Ishikawa (cell line): ENCODE measurements at regions not wholly inside any gene's neighbourhood (a gene's known extent, or its start where the extent isn't known, plus 50 kb on each side); places are given as distances from the start of the nearest gene placed in this dataset.

Experiments
- CEBPB ChIP-seq: IDR thresholded peaks from 2 replicates; pipeline ENCODE4 v1.6.1; 2012
- EGR1 ChIP-seq: IDR thresholded peaks from 2 replicates; pipeline ENCODE4 v1.6.1; 2012
- FOXM1 ChIP-seq: IDR thresholded peaks from 2 replicates; pipeline ENCODE4 v1.6.1; 2012; ENCODE audit warnings: low read depth, borderline replicate concordance
- RAD21 ChIP-seq: IDR thresholded peaks from 2 replicates; pipeline ENCODE4 v1.6.1; 2012; ENCODE audit warnings: low read depth
- TAF1 ChIP-seq: IDR thresholded peaks from 2 replicates; pipeline ENCODE4 v1.6.1; 2012; ENCODE audit warnings: low read depth, mild to moderate bottlenecking
- TEAD4 ChIP-seq: IDR thresholded peaks from 2 replicates; pipeline ENCODE4 v1.6.1; 2012
- TF ChIP-seq, protein P1 (sequence below): IDR thresholded peaks from 2 replicates; pipeline ENCODE4 v1.6.1; 2012
- TF ChIP-seq, protein P2 (sequence below): IDR thresholded peaks from 2 replicates; pipeline ENCODE4 v1.6.1; 2012; ENCODE audit warnings: low read depth, mild to moderate bottlenecking

DNA sequence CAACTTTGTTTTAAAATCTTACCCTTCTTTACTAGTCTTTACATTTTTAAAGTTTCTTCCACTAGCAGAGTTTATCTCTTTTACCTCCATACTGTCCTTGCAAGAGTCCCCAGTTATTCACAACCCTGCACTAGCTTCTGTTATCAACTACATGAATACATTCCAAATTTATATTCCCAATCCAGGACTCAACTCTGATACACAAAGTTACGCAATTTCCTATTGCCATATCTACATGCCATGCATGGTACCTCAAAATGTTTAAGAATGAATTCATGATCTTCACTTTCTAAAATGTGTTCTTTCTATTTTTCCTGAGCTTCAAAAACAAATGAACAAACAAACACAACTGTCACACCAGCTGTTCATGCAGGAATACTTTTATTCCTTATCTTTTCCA, 668.7 kb downstream of the CDH18 start:
- TF ChIP-seq, protein P1, sequence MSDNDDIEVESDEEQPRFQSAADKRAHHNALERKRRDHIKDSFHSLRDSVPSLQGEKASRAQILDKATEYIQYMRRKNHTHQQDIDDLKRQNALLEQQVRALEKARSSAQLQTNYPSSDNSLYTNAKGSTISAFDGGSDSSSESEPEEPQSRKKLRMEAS = no peak
- no peak for TF ChIP-seq RAD21
- no peak for TF ChIP-seq TAF1
- TF ChIP-seq, protein P2, sequence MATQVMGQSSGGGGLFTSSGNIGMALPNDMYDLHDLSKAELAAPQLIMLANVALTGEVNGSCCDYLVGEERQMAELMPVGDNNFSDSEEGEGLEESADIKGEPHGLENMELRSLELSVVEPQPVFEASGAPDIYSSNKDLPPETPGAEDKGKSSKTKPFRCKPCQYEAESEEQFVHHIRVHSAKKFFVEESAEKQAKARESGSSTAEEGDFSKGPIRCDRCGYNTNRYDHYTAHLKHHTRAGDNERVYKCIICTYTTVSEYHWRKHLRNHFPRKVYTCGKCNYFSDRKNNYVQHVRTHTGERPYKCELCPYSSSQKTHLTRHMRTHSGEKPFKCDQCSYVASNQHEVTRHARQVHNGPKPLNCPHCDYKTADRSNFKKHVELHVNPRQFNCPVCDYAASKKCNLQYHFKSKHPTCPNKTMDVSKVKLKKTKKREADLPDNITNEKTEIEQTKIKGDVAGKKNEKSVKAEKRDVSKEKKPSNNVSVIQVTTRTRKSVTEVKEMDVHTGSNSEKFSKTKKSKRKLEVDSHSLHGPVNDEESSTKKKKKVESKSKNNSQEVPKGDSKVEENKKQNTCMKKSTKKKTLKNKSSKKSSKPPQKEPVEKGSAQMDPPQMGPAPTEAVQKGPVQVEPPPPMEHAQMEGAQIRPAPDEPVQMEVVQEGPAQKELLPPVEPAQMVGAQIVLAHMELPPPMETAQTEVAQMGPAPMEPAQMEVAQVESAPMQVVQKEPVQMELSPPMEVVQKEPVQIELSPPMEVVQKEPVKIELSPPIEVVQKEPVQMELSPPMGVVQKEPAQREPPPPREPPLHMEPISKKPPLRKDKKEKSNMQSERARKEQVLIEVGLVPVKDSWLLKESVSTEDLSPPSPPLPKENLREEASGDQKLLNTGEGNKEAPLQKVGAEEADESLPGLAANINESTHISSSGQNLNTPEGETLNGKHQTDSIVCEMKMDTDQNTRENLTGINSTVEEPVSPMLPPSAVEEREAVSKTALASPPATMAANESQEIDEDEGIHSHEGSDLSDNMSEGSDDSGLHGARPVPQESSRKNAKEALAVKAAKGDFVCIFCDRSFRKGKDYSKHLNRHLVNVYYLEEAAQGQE = no peak
- no peak for TF ChIP-seq CEBPB
- TF ChIP-seq FOXM1 = no peak
- TF ChIP-seq TEAD4 = no peak
- TF ChIP-seq EGR1 = no peak
